NCI-H1930 (cell line): ENCODE measurements at regions not wholly inside any gene's neighbourhood (a gene's known extent, or its start where the extent isn't known, plus 50 kb on each side); places are given as distances from the start of the nearest gene placed in this dataset.
"Not testable (repeated sequence)": the region's sequence is repeated elsewhere in the genome, so short reads cannot be mapped to it uniquely, and the experiment has no call there.

Experiments used
- DNase-seq, 2 experiments: peaks; one replicate each; lab custom pipeline; 2025; lab: John Stamatoyannopoulos, UW

DNA sequence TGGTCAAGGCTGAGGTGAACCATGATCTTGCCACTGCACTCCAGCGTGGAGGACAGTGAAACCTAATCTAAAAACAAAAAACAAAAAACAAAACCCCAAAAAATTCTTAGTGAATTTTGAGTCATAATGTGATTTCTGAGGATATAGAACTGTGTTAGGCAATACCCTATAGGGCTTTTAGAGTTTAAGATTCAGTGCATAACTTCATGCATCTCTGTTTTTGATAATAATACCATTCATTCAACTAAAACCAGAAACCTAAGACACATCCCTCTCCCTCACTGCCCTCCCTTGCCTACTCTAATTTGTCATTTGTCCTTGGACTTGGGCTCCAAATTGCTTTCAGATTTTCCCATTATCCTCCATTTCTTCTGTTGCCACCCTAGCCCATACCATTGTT lies 405.7 kb upstream of the EDIL3 start:
- no peak for DNase-seq

DNA sequence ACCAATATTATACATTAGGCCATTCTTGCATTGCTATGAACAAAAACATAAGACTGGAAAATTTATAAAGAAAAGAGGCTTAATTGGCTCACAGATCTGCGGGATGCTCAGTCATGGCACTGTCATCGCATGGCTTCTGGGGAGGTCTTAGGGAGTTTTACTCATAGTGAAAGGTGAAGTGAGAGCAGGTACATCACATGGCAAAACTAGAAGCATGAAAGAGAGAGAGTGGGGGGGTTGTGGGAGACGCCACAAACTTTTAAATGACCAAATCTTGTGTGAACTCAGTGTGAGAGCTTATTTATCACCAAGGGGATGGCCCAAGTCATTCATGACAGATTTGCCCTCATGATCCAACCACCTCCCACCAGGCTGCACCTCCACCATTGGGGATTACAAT lies 398.3 kb upstream of the EDIL3 start:
- DNase-seq = no peak

DNA sequence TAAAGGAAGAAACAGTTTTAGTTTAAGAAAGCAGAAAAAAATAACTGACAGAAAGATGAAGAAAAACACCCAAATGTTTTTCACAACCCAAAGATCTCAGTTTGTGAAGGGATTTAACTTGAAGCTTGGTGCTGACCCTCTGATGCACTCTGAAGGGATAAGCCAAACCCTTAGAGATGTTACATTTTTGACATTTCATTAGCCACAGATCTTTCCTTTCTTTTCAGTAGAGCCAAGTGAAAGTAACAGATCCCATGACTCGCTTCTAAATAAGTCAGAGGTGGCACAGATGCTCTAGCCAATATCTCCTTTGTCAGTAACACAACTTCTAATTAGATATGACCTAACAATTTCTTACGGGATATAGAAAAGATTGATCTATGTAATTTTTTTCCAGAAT lies 394.5 kb upstream of the EDIL3 start:
- no peak for DNase-seq

DNA sequence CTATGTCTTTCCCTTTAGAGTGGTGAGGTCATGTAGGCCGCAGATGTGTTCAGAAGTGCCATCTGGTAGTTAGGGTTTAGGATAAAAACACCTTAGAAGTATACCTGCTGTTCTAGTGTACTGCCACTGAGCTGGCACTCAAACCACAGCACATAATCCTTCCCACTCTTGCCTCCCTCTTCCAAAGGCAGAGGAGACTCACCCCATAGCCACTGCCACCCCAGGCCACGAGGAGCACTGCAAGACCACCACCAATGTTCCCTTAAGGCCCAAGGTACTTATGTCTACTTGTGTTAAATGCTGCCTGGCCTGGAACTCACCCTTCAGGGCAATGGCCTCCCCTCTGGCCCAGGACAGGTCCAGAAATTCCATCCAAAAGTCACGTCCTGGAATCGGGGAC lies 379.5 kb upstream of the EDIL3 start:
- DNase-seq = no peak

DNA sequence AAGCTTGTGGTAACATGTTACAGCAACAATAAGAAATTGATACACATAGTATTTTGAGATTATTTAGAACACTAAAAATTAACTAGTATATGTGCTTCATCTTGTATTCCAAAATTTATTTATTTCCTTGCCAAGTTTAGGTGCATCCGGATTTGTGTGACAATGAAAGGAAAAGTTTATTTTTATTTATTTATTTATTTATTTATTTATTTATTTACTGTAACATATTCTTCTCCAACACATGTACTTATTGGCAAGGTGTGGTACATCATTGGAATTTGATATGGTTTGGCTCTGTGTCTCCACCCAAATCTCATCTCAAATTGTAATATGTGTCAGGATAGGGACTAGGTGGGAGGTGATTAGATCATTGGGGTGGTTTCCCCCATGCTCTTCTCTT lies 373.3 kb upstream of the EDIL3 start:
- DNase-seq = no peak

DNA sequence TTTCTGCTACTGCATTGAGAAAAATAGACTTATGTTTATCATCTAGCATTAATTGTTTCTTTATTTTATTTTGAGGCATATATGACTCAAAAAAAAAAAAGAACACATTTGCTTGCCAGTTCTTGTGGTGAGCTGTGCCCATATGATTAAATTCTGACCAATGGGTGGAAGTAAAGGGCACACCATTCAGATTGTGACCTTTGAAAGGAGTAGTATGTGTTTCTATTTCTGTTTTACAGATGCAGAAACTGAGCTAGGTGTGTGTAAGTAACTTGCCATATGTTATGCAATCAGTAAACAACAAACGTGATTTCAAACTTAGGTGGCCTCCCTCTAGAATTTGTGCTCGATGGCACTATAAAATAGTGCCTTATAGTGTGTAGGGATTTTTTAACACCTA lies 368.1 kb upstream of the EDIL3 start:
- DNase-seq = no peak

DNA sequence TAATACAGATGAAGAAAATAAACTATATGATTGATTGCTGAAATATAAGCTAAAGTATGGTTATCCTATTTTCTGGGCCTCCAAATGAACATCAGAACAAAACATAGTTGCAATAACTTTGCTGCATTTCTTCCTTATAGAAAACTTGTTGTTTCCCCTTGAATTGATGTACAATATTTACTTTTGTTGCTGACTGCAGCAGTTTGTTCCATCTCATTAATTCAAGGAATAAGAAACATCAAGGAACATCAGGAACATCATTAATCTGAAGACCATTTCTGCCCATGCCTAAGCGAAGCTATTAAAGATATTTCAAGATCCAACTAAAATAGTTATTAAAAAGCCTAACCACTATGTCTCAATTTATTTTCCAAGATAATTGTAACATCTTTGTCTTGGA lies 363.6 kb upstream of the EDIL3 start:
- DNase-seq = no peak

DNA sequence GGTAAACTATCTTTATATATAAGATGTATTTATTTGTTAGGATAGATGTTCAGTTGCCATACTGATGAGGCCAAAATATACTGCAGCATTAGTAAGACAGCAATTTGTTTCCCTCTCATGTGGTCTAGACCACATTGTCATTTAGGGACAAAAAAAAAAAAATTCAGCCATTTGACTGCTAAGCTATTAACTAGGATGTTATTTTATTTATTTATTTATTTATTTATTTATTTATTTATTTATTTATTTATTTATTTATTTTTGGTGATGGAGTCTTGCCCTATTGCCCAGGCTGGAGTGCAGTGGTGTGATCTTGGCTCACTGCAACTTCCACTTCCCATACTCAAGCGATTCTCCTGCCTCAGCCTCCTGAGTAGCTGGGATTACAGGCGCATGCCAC lies 361.6 kb upstream of the EDIL3 start:
- DNase-seq = not testable (repeated sequence)

DNA sequence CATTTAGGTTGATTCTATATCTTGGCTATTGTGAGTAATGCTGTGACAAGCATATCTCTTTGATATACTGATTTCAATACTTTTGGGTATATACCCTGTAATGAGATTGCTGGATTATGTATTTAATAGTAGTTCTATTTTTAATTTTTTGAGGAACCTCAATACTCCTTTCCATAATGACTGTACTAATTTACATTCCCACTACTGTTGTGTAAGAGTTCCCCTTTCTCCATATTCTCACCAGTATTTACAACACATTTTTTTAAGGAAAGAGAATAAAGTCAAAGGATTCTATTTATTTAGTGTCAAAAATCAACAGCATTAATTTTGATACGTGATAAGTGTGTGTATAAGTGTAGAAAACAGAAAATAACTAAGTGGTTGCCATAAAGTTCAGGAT lies 356.4 kb upstream of the EDIL3 start:
- DNase-seq = no peak

DNA sequence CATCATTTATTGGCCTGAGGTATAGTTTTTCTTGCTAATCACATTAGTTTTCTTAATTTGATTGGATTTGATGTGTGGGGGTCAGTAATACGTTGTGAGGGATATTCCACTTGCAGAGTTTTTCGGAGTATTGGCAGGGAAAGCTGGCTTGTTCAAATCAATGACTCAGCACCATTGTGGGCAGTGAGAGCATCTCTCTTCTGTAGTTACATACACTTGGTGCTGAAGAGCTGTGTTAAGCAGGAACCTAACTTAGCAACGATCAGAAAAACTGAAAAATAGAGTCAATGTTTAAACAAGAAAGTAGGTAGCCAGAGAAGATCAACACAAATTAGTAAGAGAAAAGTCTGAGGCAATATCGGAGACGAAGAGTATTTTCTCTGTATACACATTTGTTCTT lies 344.6 kb upstream of the EDIL3 start:
- DNase-seq = no peak

DNA sequence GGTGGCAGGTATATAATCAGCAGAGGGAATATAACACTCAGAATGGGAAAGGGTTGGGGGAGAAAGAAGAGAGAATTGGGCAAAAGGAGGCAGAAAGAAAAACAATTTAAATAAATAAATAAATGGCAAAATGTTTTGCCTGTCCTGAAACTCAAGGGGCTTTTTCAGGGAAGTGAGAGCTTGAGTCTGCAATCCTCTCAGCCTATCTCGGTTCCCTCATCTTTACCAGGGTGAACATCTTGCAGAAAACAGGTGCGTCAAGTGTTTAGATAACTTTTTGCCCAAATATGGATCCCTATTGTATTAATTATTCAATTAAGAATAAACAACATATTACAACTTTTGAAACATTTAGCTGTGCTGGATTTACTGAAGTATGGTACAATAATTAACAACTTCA lies 343.0 kb upstream of the EDIL3 start:
- DNase-seq = no peak

DNA sequence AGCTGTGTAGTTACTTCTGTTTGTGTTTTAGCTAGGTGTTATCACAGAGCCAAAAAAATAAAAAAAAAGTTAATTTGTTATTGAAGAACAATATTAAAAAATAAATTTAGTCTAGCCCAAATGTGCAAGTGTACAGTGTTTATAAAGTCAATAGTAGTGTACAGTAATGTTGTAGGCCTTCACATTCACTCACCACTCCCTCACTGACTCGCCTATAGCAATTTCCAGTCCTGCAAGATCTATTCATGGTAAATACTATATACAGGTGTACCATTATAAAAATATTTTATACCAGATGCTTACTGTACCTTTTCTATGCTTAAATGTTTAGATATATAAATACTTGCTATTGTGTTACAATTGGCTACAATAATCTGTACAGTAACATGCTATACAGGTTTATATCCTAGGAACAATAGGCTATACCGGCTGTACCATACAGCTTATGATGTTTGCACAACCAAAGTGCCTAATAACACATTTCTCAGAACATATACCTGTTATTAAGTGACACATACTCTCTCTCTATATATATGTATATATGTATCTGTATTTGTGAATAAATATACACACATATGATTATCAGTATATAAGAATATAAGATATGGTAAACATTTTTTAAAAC lies 341.4 kb upstream of the EDIL3 start:
- no peak for DNase-seq

DNA sequence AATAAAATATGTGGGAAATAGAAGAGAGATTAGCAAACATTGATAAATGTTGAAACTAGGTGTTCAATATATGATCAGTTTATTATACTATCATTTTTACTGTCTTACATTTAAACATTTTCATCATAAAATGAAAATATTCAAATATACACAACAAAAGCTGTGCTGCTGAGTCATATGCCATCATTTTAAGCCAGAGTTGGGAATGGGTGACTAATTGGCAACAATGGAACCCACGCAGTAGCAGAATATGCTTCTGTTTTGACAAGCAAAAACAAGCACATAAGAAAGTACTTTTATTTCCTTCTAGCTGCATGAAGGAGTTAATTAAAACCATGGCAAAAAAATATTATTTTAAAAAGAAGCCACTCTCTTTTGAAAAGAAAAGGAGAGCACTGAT lies 340.0 kb upstream of the EDIL3 start:
- no peak for DNase-seq

DNA sequence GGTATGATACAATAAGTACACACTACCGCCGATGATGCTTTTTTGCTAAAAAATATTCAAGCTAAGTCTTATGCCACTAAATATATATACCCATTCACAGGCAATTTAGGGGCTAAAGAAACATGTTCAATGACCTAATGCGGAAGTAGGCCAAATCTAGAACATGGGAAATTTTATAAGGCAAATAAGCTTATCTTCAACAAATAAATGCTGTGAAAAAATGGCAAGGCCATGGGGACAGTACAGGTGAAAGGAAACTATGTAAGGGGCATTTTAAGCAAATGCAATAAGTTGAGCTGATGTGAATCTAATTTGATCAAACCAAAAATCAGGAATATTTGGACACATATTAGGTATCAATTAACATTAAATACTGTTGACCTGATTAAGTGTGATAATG lies 339.5 kb upstream of the EDIL3 start:
- DNase-seq = no peak

DNA sequence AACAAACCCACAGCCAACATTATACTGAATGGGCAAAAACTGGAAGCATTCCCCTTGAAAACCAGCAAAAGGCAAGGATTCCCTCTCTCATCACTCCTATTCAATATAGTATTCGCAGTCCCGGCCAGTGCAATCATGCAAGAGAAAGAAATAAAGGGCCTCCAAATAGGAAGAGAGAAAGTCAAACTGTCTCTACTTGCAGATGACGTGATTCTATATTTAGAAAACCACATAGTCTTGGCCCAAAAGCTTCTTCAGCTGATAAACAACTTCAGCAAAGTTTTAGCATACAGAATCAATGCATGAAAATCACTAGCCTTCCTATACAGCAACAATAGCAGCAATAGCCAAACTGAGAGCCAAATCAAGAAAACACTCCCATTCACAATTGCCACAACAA lies 333.7 kb upstream of the EDIL3 start:
- no peak for DNase-seq

DNA sequence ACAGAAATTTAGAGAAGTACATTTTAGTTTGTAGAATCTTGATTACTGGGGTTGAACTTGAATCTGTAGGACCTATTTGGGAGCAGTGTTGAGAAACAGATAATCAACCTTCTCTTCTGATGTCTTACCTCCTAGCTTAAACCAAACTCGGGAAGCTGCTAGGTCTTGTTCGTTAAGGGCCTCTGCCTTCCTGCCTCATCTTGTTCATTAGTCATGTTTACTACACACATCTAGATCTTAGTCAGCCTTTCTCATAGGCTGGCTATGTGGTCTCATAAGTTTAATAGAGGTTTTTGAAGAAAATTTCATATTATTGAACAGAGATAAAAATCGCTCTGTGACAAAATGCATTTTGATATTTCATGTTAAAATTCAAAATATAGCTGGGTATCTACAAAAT lies 331.0 kb upstream of the EDIL3 start:
- DNase-seq = no peak

DNA sequence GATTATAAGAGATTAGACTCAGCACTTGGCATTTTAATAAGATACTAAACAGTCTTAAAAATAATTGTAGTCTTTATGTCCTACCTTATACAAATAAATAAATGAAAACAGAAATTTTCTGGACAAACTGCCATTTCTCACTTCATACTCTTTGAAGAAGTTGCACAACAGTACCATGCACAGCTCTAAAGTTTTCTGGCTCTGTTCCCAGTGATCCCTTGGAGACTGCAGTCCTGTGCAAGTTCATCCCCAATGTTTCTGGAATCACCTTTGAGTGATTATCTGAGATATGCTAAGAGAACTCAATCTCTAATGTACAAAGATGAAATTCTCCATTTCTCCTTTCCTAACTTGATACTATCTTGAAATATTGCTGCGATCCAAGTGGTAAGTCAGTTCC lies 330.4 kb upstream of the EDIL3 start:
- DNase-seq = no peak

DNA sequence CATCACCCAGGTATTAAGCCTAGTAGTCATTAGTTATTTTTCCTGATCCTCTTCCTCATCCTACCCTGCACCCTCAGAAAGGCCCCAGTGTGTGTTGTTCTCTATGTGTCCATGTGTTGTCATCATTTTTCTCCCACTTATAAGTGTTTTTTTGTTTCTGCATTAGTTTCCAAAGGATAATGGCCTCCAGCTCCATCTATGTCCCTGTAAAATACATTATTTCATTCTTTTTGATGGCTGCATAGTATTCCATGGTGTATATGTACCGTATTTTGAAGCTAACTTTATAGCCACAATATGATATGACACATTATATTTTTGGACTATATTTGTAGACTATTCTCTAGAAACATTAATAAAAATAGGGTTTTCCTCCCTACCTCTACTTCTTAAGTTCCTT lies 324.4 kb upstream of the EDIL3 start:
- DNase-seq = no peak

DNA sequence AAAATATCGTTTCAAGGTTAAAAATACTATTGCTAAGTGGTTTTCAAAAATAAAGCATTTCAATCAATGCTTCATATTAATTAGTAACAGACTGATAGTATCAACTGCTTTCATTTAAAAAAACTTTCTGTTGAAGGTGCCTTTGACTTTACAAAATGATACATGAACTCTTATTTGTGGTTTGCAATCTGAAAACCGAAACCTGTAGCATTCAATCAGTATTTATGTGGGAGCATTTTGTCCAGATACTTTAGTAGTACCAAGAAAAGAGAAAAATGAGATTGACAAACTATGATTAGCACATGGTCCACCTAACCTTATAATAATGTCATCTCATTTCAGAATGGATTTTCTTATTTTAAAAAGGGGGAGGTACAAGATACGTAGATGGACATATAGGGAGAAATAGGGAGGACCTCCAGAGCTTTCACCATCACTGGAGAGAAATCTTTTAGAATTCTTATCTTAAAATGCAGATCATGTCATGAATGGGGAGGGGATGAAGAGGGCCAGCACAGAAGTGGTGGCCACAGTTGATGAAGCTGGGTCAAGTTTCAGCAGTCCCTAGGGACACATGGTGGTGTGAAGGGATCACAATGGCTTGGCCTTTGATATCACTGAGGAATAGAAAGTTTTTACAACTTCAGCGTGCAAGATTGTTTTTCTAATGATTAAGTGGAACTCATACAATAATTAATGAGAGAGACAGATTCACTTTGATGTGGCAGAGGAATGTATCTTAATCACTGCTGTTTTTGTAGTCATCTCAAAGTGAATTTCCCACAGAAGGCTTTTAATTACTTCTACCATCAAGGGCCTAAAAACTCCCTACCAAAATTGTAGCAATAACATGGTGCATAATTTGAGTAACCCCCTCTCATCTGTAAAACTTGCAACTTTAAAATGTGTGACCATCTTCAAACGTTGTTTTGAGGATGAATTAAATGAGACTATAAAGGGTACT lies 322.3 kb upstream of the EDIL3 start:
- no peak for DNase-seq

DNA sequence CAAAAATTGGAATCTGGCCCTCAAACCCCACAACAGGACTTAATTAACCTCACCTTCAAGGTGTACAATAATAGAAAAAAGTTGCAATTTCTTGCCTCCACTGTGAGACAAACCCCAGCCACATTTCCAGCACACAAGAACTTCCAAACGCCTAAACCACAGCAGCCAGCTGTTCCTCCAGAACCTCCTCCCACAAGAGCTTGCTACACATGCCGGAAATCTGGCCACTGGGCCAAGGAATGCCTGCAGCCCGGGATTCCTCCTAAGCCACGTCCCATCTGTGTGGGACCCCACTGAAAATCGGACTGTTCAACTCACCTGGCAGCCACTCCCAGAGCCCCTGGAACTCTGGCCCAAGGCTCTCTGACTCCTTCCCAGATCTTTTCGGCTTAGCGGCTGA lies 315.9 kb upstream of the EDIL3 start:
- DNase-seq = not testable (repeated sequence)

DNA sequence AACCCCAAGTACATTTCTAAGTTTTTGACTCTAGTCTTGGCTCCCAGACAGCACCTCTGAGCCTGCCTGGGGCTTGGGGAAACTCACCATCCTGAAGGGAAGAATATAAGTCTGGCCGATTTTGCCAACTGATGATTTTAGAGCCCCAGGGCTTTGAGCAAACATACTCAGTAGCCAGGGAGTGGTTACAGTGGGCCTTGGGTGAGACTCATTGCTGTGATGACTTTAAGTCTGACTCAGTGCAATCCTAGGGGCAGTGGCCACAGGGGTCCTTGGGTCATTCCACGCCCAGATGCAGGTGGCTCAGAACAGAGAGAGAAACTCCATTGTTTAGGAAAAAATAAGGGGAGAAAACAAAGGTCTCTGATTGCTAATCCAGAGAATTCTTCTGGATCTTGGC lies 312.0 kb upstream of the EDIL3 start:
- DNase-seq = no peak

DNA sequence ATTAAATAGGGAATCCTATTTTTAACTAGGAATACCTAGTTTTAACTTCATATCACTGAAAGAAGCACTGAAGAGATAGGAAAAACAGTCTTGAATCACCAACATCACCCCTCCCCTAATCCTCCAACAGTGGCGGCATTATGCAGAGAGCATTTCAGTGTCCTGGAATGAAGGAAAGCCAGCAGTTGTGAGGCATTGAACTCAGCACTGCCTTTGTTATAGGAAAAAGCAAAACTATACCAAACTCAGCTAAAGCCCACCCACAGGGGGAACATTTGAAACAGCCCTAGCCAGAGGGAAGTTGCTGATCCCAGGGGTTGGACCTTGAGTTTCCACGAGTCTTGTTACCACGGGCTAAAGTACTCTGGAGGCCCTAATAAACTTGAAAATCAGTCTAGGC lies 310.6 kb upstream of the EDIL3 start:
- DNase-seq = no peak

DNA sequence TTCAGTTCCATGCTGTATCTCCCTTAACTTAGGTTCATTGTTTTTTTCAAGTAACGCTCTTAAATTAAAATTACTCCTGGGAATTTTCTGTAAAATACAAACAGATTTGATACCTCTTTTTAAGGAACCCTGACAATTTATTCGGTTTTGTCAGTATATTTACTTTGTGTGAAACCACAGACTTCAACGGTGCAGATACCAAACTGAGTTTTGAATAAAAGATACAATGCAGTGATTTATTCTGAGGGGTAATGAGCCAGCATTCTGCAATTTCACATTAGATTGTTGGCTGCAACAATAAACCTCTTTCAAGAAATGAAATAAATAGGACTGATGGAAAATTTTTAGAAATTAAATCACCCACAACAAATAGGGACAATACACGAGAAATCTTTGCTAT lies 308.6 kb upstream of the EDIL3 start:
- DNase-seq = no peak

DNA sequence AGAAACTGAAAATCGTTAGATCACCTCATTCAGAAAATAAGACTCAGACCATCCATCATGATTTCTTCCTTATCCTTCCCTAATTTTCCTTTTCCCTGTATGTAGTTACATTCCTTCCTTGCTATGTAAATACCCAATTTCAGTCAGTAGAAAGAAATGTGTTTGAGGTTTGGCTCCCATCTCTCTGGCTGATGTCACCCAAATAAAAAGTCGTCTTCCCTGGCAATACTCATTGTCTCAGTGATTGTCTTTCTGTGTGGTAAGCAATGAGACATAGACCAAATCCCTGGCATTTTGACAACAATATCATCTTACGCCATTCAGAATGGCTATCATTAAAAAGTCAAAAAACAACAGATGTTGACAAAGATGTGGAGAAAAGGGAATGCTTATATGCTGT lies 303.9 kb upstream of the EDIL3 start:
- DNase-seq = peak in 1 of 2 experiments; percentile 24
